Nephron progenitor cell (in vitro differentiated cells): ENCODE measurements at regions not wholly inside any gene's neighbourhood (a gene's known extent, or its start where the extent isn't known, plus 50 kb on each side); places are given as distances from the start of the nearest gene placed in this dataset.
"Not testable (repeated sequence)": the region's sequence is repeated elsewhere in the genome, so short reads cannot be mapped to it uniquely, and the experiment has no call there.

Experiments used
- DNase-seq: peaks from one replicate; pipeline ENCODE4 v3.0.0; 2021
- H3K27ac Mint-ChIP-seq: 2 replicates; pipeline ENCODE4 v1.8.0; 2021; ENCODE audit warnings: mild to moderate bottlenecking, moderate library complexity, mixed read lengths
- H3K27me3 Mint-ChIP-seq: 2 replicates; pipeline ENCODE4 v1.8.0; 2021; ENCODE audit warnings: mild to moderate bottlenecking, low read depth, mixed read lengths; ENCODE audit not compliant: poor library complexity
- H3K36me3 Mint-ChIP-seq: 2 replicates; pipeline ENCODE4 v1.8.0; 2021; ENCODE audit warnings: low read depth, mixed read lengths
- H3K4me1 Mint-ChIP-seq: 2 replicates; pipeline ENCODE4 v1.8.0; 2021; ENCODE audit warnings: mixed read lengths
- H3K4me3 Mint-ChIP-seq: 2 replicates; pipeline ENCODE4 v1.8.0; 2021; ENCODE audit warnings: mild to moderate bottlenecking, moderate library complexity, mixed read lengths
- H3K9me3 Mint-ChIP-seq: 2 replicates; pipeline ENCODE4 v1.8.0; 2021; ENCODE audit warnings: mild to moderate bottlenecking, moderate library complexity, mixed read lengths
- CTCF ChIP-seq: fragments of 200-600 bp; sonication (generic); IDR thresholded peaks from 2 replicates; pipeline ENCODE4 v1.5.0; 2021; ENCODE audit warnings: antibody characterized with exemption

- no peak overlapping the region for H3K4me3 Mint-ChIP-seq
- no peak for DNase-seq
- H3K27me3 Mint-ChIP-seq: no peaks in the 10 kb centered on the region
- H3K36me3 Mint-ChIP-seq: no peaks in the 10 kb centered on the region
- H3K4me1 Mint-ChIP-seq: no peaks in the 10 kb centered on the region
- no peaks in the 10 kb centered on the region for H3K9me3 Mint-ChIP-seq
- no peak overlapping the region for H3K27ac Mint-ChIP-seq
- no peak for TF ChIP-seq CTCF
These were observed 96.4 kb upstream of the PCLO start for GRCh38 chr7:83259064-83259463.

- Mint-ChIP-seq H3K27me3 (no peaks in the 10 kb centered on the region), H3K27ac (no peak overlapping the region), H3K4me1 (no peaks in the 10 kb centered on the region), H3K36me3 (no peaks in the 10 kb centered on the region), H3K4me3 (no peak overlapping the region), H3K9me3 (no peaks in the 10 kb centered on the region)
- no peak for DNase-seq
- no peak for TF ChIP-seq CTCF
These were observed 85.3 kb upstream of the PCLO start for GRCh38 chr7:83248000-83248399.

- not testable (repeated sequence) for H3K4me3 Mint-ChIP-seq, DNase-seq, H3K36me3 Mint-ChIP-seq, H3K4me1 Mint-ChIP-seq, H3K27me3 Mint-ChIP-seq, H3K9me3 Mint-ChIP-seq, H3K27ac Mint-ChIP-seq
These were observed 56.5 kb upstream of the PCLO start for GRCh38 chr7:83219231-83219630.

- no peak for TF ChIP-seq CTCF
- Mint-ChIP-seq H3K27me3 (no peaks in the 10 kb centered on the region), H3K4me1 (no peaks in the 10 kb centered on the region), H3K27ac (no peak overlapping the region), H3K4me3 (no peak overlapping the region), H3K36me3 (no peaks in the 10 kb centered on the region), H3K9me3 (no peaks in the 10 kb centered on the region)
- DNase-seq: no peak
These were observed 50.2 kb upstream of the PCLO start for GRCh38 chr7:83212883-83213282.
